ENCODE measurements at regions not wholly inside any gene's neighbourhood (a gene's known extent, or its start where the extent isn't known, plus 50 kb on each side); places are given as distances from the start of the nearest gene placed in this dataset.

GRCh38 chr13:63090524-63090923, 1674.9 kb upstream of the PCDH20 start:
- no peak overlapping the region for H2AFZ ChIP-seq (ENCODE audit: control insufficient read depth, low read depth, low read length)
- no peaks in the 10 kb centered on the region for H3K9me3 ChIP-seq (replicated peaks; ENCODE audit: control insufficient read depth, insufficient read depth, low read length)
- H3K27ac ChIP-seq (ENCODE audit: control insufficient read depth, insufficient read depth): no peak overlapping the region
- in situ Hi-C loops (cut with MboI): no loop called here
- no peak overlapping the region for H3K9ac ChIP-seq (ENCODE audit: control insufficient read depth, insufficient read depth, low read length)
- H3K4me2 ChIP-seq (ENCODE audit: control insufficient read depth, insufficient read depth): no peak overlapping the region
- 0% methylated on average over 1 of the region's 1 CpG for WGBS (ENCODE audit: insufficient coverage, insufficient replicate concordance, low lambda C conversion rate, missing lambda C conversion rate)
- no peak for ATAC-seq
- no peak for FAIRE-seq
- H3K4me3 ChIP-seq: no peak overlapping the region
- intact Hi-C loops (cut with micrococcal nuclease; ENCODE audit: unreplicated experiment): no loop called here
- no peaks in the 10 kb centered on the region for H3K36me3 ChIP-seq (ENCODE audit: control insufficient read depth in 2 of 2, insufficient read depth in 2 of 2, low read length in 1 of 2)
- H3K79me2 ChIP-seq (ENCODE audit: control insufficient read depth, insufficient read depth, low read length): no peaks in the 10 kb centered on the region
- no peaks in the 10 kb centered on the region for H4K20me1 ChIP-seq (ENCODE audit: control insufficient read depth, insufficient read depth)
- BruUV-seq (replicated peaks): no TSS peak
- H3K4me1 ChIP-seq (ENCODE audit: control insufficient read depth, insufficient read depth, low read length): no peaks in the 10 kb centered on the region
- no peak for DNase-seq (ENCODE audit: low read depth, low spot score)
- no peaks in the 10 kb centered on the region for H3K27me3 ChIP-seq (replicated peaks in 1 of 2; ENCODE audit: control insufficient read depth in 2 of 2, insufficient read depth in 2 of 2, low read length in 1 of 2)
- CTCF ChIA-PET: no interaction called here
- POLR2A ChIA-PET: no interaction called here
- TF ChIP-seq STAT1 (conservative IDR thresholded peaks at IDR 0.05) (no peak), RB1 (IDR thresholded peaks at IDR 0.05; ENCODE audit: borderline replicate concordance) (no peak), BHLHE40 (IDR thresholded peaks at IDR 0.05; ENCODE audit: borderline replicate concordance in 1 of 2, low read depth in 2 of 2, low read length in 1 of 2) (no peak), RELB (IDR thresholded peaks at IDR 0.05; ENCODE audit: low read depth) (no peak), NFYA (IDR thresholded peaks at IDR 0.05; ENCODE audit: borderline replicate concordance, low read depth, low read length) (no peak), CHD4 (IDR thresholded peaks at IDR 0.05) (no peak), SMC3 (IDR thresholded peaks at IDR 0.05; ENCODE audit: borderline replicate concordance, low read length) (no peak), IKZF2 (IDR thresholded peaks at IDR 0.05) (no peak)
- SMC1A ChIA-PET (ENCODE audit: uncharacterized antibody, unreplicated experiment): interaction anchor here (0.7 kb wide), 1 partner anchor 30 kb away, joined by 3 read pairs; no protein-coding TSS in a partner anchor
- RAD21 ChIA-PET (ENCODE audit: unreplicated experiment): no interaction called here
